ENCODE measurements at regions not wholly inside any gene's neighbourhood (a gene's known extent, or its start where the extent isn't known, plus 50 kb on each side); places are given as distances from the start of the nearest gene placed in this dataset.

GRCh38 chr9:32331240-32331639, 53.2 kb upstream of the ACO1 start:
- DNase-seq, result no peak

DNA sequence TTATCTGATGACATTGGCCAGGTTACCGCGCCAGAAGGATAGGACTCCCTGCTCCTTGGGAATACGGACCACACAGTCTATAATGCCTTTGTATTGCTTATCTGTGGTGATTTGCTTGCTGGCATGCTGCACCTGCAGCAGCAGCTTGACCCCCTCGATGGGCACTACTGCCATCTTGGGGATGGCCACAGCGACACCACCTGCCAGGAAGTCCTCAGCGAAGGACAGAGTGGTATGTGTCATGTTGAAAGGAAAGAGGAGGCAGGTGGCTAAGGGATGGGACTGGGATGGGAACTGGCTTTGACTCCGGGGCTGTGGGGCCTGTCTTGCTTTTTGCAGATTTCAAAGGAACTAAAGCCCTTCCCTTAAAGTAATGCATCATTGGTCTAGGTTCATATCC, 50.3 kb upstream of the ACO1 start:
- DNase-seq, result no peak
